Adrenal gland (tissue), 5 donors: ENCODE measurements at regions not wholly inside any gene's neighbourhood (a gene's known extent, or its start where the extent isn't known, plus 50 kb on each side); places are given as distances from the start of the nearest gene placed in this dataset.

Experiments used
- POLR2A ChIP-seq, 2 donors: fragments of 450-650 bp; IDR thresholded peaks; one replicate each; pipeline ENCODE4 v1.6.1; 2017; ENCODE audit warnings: antibody characterized with exemption in 2 of 2, mild to moderate bottlenecking in 2 of 2, moderate library complexity in 1 of 2
- TF ChIP-seq, protein P1 (sequence below), 6 experiments: fragments of 450-650 bp in 4 of 6; fragments of 200-600 bp in 2 of 6; sonication (generic) in 1 of 6; IDR thresholded peaks; 1 replicate in 5 of 6; 2 replicates in 1 of 6; pipeline versions ENCODE4 v1.5.1 to v1.8.0; 2016 to 2021; ENCODE audit warnings: antibody characterized with exemption in 6 of 6, mild to moderate bottlenecking in 2 of 6, moderate library complexity in 1 of 6
- donor health status: DM: no; HTN: no; CAD: no.

DNA sequence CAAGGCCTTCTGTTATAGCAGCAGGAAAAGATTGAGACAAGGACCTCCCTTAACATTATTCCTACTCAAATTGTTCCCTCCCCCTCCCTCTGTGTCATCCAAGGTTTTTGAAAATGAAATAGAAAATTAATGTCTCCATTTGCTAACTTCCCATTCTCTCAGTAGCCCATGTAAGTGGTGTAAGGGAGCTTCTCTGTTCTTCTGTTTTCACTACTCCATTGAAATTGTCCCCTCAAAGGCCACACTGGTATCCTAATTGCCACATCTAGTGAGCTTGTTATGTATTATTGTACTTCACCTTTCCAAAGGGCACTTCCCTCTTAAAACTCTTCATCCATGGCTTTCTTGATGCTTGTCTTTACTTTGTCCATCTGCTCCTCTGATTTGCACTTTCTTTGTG, 131.2 kb upstream of the PIK3R1 start:
- TF ChIP-seq, protein P1, sequence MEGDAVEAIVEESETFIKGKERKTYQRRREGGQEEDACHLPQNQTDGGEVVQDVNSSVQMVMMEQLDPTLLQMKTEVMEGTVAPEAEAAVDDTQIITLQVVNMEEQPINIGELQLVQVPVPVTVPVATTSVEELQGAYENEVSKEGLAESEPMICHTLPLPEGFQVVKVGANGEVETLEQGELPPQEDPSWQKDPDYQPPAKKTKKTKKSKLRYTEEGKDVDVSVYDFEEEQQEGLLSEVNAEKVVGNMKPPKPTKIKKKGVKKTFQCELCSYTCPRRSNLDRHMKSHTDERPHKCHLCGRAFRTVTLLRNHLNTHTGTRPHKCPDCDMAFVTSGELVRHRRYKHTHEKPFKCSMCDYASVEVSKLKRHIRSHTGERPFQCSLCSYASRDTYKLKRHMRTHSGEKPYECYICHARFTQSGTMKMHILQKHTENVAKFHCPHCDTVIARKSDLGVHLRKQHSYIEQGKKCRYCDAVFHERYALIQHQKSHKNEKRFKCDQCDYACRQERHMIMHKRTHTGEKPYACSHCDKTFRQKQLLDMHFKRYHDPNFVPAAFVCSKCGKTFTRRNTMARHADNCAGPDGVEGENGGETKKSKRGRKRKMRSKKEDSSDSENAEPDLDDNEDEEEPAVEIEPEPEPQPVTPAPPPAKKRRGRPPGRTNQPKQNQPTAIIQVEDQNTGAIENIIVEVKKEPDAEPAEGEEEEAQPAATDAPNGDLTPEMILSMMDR (IDR thresholded peaks at IDR 0.05) = no peak
- no peak for TF ChIP-seq POLR2A (IDR thresholded peaks at IDR 0.05)
